ENCODE measurements at regions not wholly inside any gene's neighbourhood (a gene's known extent, or its start where the extent isn't known, plus 50 kb on each side); places are given as distances from the start of the nearest gene placed in this dataset.

GRCh38 chr11:26931881-26932280, 62.0 kb upstream of the FIBIN start:
- Histone ChIP-seq H3K9me3 (replicated peaks; ENCODE audit: control insufficient read depth, insufficient read depth, low read depth, low read length) (no peaks in the 10 kb centered on the region), H3K27me3 (ENCODE audit: control insufficient read depth in 2 of 2, insufficient read depth in 2 of 2, low read length in 2 of 2) (no peaks in the 10 kb centered on the region), H3K27ac (ENCODE audit: extremely low read depth, low read depth, low read length) (no peak overlapping the region), H3K79me2 (ENCODE audit: control insufficient read depth, insufficient read depth, low read length) (no peaks in the 10 kb centered on the region), H4K20me1 (replicated peaks; ENCODE audit: control insufficient read depth, insufficient read depth, low read length) (no peaks in the 10 kb centered on the region), H3K36me3 (ENCODE audit: control insufficient read depth, insufficient read depth, low read length) (no peaks in the 10 kb centered on the region), H3K9me1 (ENCODE audit: control insufficient read depth, insufficient read depth, low read length) (no peaks in the 10 kb centered on the region), H3K9ac (ENCODE audit: insufficient read depth in 1 of 2, low read depth in 2 of 2, low read length in 2 of 2) (no peak overlapping the region), H3K4me2 (ENCODE audit: insufficient read depth, low read length) (no peak overlapping the region), H2AFZ (ENCODE audit: low read depth, low read length) (no peak overlapping the region), H3K4me3 (no peak overlapping the region), H3K4me1 (replicated peaks in 1 of 2; ENCODE audit: control insufficient read depth in 2 of 2, insufficient read depth in 2 of 2, low read length in 2 of 2) (no peaks in the 10 kb centered on the region)
- CTCF ChIA-PET (ENCODE audit: low intra/inter-chr PET ratio): no interaction called here
- intact Hi-C loops (cut with micrococcal nuclease): no loop called here
- ATAC-seq (no peak), FAIRE-seq (no peak), DNase-seq (ENCODE audit: extremely low read depth in 1 of 4, low spot score in 3 of 4) (no peak)
- in situ Hi-C loops (cut with MboI): no loop called here
- TF ChIP-seq ZNF253 (CRISPR knock-in tag; conservative IDR thresholded peaks at IDR 0.05) (no peak), RFX5 (IDR thresholded peaks at IDR 0.05; ENCODE audit: low read depth, low read length) (no peak), PATZ1 (CRISPR knock-in tag; IDR thresholded peaks at IDR 0.05; ENCODE audit: borderline replicate concordance) (no peak), IRF1 (CRISPR knock-in tag; IDR thresholded peaks at IDR 0.05; ENCODE audit: borderline replicate concordance) (no peak), ZBED1 (IDR thresholded peaks at IDR 0.05) (no peak), PPARD (CRISPR knock-in tag; IDR thresholded peaks at IDR 0.05) (no peak), SIX5 (IDR thresholded peaks at IDR 0.05; ENCODE audit: borderline replicate concordance in 1 of 2, insufficient read depth in 1 of 2, low read depth in 1 of 2, low read length in 2 of 2) (no peak), SPI1 (IDR thresholded peaks at IDR 0.05; ENCODE audit: borderline replicate concordance, low read depth, low read length) (no peak), KLF16 (IDR thresholded peaks at IDR 0.05) (no peak)
- POLR2A ChIA-PET: no interaction called here
- BruUV-seq (replicated peaks): no TSS peak

Measured in K562 (cell line).